T-helper 2 cell treated with Interferon-gamma antibody and Interleukin-4, amounts not matched to agents 100 ng/mL and 5 ng/mL, for 36 hours (primary cell): ENCODE measurements at regions not wholly inside any gene's neighbourhood (a gene's known extent, or its start where the extent isn't known, plus 50 kb on each side); places are given as distances from the start of the nearest gene placed in this dataset.

Experiments
- intact Hi-C: fragments of 100-400 bp; cut with micrococcal nuclease; formaldehyde crosslinking; loops from one replicate; pipeline ENCODE4 v1.15.1; 2023

- intact Hi-C loops = no loop called here
These were observed 150.1 kb upstream of the SOX5 start for GRCh38 chr12:24099576-24099975.

- intact Hi-C loops = no loop called here
These were observed 145.8 kb upstream of the SOX5 start for GRCh38 chr12:24095245-24095644.

GRCh38 chr12:24089510-24089890, 140.0 kb upstream of the SOX5 start:
- intact Hi-C loops = no loop called here

GRCh38 chr12:24088751-24089509, 139.5 kb upstream of the SOX5 start:
- intact Hi-C loops = no loop called here

GRCh38 chr12:24087294-24087693, 137.8 kb upstream of the SOX5 start:
- intact Hi-C loops = no loop called here

GRCh38 chr12:24084800-24085199, 135.3 kb upstream of the SOX5 start:
- intact Hi-C loops = no loop called here

GRCh38 chr12:24083838-24084237, 134.4 kb upstream of the SOX5 start:
- intact Hi-C loops = no loop called here

- intact Hi-C loops = no loop called here
These were observed 132.1 kb upstream of the SOX5 start for GRCh38 chr12:24081606-24082005.

- intact Hi-C loops = no loop called here
These were observed 131.6 kb upstream of the SOX5 start for GRCh38 chr12:24081092-24081529.

- intact Hi-C loops = no loop called here
These were observed 131.0 kb upstream of the SOX5 start for GRCh38 chr12:24080465-24080864.

GRCh38 chr12:24079083-24079482, 129.6 kb upstream of the SOX5 start:
- intact Hi-C loops = no loop called here

- intact Hi-C loops = no loop called here
These were observed 128.9 kb upstream of the SOX5 start for GRCh38 chr12:24078318-24078765.

- intact Hi-C loops = no loop called here
These were observed 127.7 kb upstream of the SOX5 start for GRCh38 chr12:24077161-24077560.

GRCh38 chr12:24075650-24076049, 126.2 kb upstream of the SOX5 start:
- intact Hi-C loops = no loop called here

- intact Hi-C loops = no loop called here
These were observed 123.8 kb upstream of the SOX5 start for GRCh38 chr12:24073170-24073810.

GRCh38 chr12:24072302-24072701, 122.8 kb upstream of the SOX5 start:
- intact Hi-C loops = no loop called here

- intact Hi-C loops = no loop called here
These were observed 122.4 kb upstream of the SOX5 start for GRCh38 chr12:24071842-24072241.

GRCh38 chr12:24069532-24070395, 120.3 kb upstream of the SOX5 start:
- intact Hi-C loops = no loop called here

GRCh38 chr12:24066865-24067264, 117.4 kb upstream of the SOX5 start:
- intact Hi-C loops = no loop called here

GRCh38 chr12:24066097-24066496, 116.6 kb upstream of the SOX5 start:
- intact Hi-C loops = no loop called here

- intact Hi-C loops = no loop called here
These were observed 113.3 kb upstream of the SOX5 start for GRCh38 chr12:24062642-24063245.

GRCh38 chr12:24060089-24060488, 110.6 kb upstream of the SOX5 start:
- intact Hi-C loops = no loop called here
